ENCODE measurements at regions not wholly inside any gene's neighbourhood (a gene's known extent, or its start where the extent isn't known, plus 50 kb on each side); places are given as distances from the start of the nearest gene placed in this dataset.

- TF ChIP-seq POU6F1 (CRISPR knock-in tag; IDR thresholded peaks at IDR 0.05; ENCODE audit: borderline replicate concordance, low read depth) (no peak), ZNF565 (CRISPR knock-in tag; conservative IDR thresholded peaks at IDR 0.05; ENCODE audit: low read depth) (no peak), TSHZ2 (CRISPR knock-in tag; IDR thresholded peaks at IDR 0.05) (no peak), ZNF8 (CRISPR knock-in tag; IDR thresholded peaks at IDR 0.05) (no peak), PPARA (CRISPR knock-in tag; IDR thresholded peaks at IDR 0.05; ENCODE audit: borderline replicate concordance) (no peak), ISL1 (CRISPR knock-in tag; IDR thresholded peaks at IDR 0.05) (no peak), ZFP3 (CRISPR knock-in tag; IDR thresholded peaks at IDR 0.05) (no peak)
Observed at GRCh38 chr13:110777251-110777820, 63.8 kb downstream of the ING1 start (continued).

- no peak for ATAC-seq
Observed at GRCh38 chr13:110779022-110779421, 65.5 kb downstream of the ING1 start.

More at GRCh38 chr13:110779022-110779421, 65.5 kb downstream of the ING1 start:
- TF ChIP-seq ZNF70 (CRISPR knock-in tag; IDR thresholded peaks at IDR 0.05) (no peak), ZC3H10 (CRISPR knock-in tag; IDR thresholded peaks at IDR 0.05) (no peak), TSHZ2 (CRISPR knock-in tag; IDR thresholded peaks at IDR 0.05) (no peak), ZFP3 (CRISPR knock-in tag; IDR thresholded peaks at IDR 0.05) (no peak), OSR1 (CRISPR knock-in tag; IDR thresholded peaks at IDR 0.05) (no peak), TOX (CRISPR knock-in tag; IDR thresholded peaks at IDR 0.05; ENCODE audit: borderline replicate concordance) (no peak), TCF4 (CRISPR knock-in tag; IDR thresholded peaks at IDR 0.05; ENCODE audit: borderline replicate concordance) (no peak), POU6F1 (CRISPR knock-in tag; IDR thresholded peaks at IDR 0.05; ENCODE audit: borderline replicate concordance, low read depth) (no peak), RARB (CRISPR knock-in tag; IDR thresholded peaks at IDR 0.05) (no peak), PATZ1 (CRISPR knock-in tag; IDR thresholded peaks at IDR 0.05; ENCODE audit: borderline replicate concordance) (no peak), ESRRG (CRISPR knock-in tag; IDR thresholded peaks at IDR 0.05) (no peak), SNAI2 (CRISPR knock-in tag; IDR thresholded peaks at IDR 0.05) (no peak), CSRNP3 (CRISPR knock-in tag; IDR thresholded peaks at IDR 0.05) (no peak), BACH2 (CRISPR knock-in tag; IDR thresholded peaks at IDR 0.05; ENCODE audit: borderline replicate concordance) (no peak), CREB5 (CRISPR knock-in tag; IDR thresholded peaks at IDR 0.05; ENCODE audit: low read depth) (no peak), ZNF8 (CRISPR knock-in tag; IDR thresholded peaks at IDR 0.05) (no peak)
